ENCODE measurements at regions not wholly inside any gene's neighbourhood (a gene's known extent, or its start where the extent isn't known, plus 50 kb on each side); places are given as distances from the start of the nearest gene placed in this dataset.

DNA sequence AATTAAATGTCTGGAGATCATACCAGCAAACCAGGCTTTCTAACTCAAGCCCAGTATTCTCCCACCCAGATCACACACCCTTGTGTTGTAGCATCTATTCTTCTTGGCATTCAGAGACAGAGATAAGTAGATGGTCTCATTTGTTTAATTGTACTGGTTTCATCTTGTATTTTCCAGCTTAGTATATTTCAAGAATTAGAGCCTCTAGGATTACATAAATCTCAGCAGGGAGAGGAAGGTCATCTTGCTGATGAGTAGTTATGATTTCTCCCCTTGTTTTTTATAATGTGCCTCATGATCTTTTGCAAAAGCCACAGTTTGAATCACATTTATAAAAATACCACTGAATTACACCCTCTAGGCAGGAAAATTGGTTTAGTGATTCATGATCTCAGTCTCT, 106.6 kb upstream of the NRSN1 start:
- Histone ChIP-seq H3K79me2 (ENCODE audit: insufficient read depth, low read length) (no peaks in the 10 kb centered on the region), H3F3A (ENCODE audit: insufficient read depth, low read length) (no peaks in the 10 kb centered on the region), H2AFZ (ENCODE audit: low read length) (no peak overlapping the region), H3K4me2 (ENCODE audit: low read length) (no peak overlapping the region), H4K20me1 (ENCODE audit: insufficient read depth, low read length) (no peaks in the 10 kb centered on the region), H3K27me3 (ENCODE audit: insufficient read depth, low read length) (no peaks in the 10 kb centered on the region), H3K9me3 (ENCODE audit: low read length) (no peaks in the 10 kb centered on the region), H3K36me3 (ENCODE audit: insufficient read depth, low read length) (no peaks in the 10 kb centered on the region), H3K9me2 (ENCODE audit: low read depth, low read length) (no peaks in the 10 kb centered on the region), H3K4me1 (ENCODE audit: insufficient read depth, low read length, severe bottlenecking) (no peaks in the 10 kb centered on the region), H3K27ac (ENCODE audit: low read depth, low read length, poor library complexity, severe bottlenecking) (no peak overlapping the region), H3K4me3 (ENCODE audit: low read depth, low read length, poor library complexity, severe bottlenecking) (no peak overlapping the region), H3K9ac (ENCODE audit: low read length) (no peak overlapping the region)
- no peak for TF ChIP-seq EZH2 (IDR thresholded peaks at IDR 0.05; ENCODE audit: borderline replicate concordance, low read length)
- TF ChIP-seq, protein P1, sequence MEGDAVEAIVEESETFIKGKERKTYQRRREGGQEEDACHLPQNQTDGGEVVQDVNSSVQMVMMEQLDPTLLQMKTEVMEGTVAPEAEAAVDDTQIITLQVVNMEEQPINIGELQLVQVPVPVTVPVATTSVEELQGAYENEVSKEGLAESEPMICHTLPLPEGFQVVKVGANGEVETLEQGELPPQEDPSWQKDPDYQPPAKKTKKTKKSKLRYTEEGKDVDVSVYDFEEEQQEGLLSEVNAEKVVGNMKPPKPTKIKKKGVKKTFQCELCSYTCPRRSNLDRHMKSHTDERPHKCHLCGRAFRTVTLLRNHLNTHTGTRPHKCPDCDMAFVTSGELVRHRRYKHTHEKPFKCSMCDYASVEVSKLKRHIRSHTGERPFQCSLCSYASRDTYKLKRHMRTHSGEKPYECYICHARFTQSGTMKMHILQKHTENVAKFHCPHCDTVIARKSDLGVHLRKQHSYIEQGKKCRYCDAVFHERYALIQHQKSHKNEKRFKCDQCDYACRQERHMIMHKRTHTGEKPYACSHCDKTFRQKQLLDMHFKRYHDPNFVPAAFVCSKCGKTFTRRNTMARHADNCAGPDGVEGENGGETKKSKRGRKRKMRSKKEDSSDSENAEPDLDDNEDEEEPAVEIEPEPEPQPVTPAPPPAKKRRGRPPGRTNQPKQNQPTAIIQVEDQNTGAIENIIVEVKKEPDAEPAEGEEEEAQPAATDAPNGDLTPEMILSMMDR (IDR thresholded peaks at IDR 0.05; ENCODE audit: low read length) = no peak

GRCh38 chr6:24019830-24020229, 106.2 kb upstream of the NRSN1 start:
- Histone ChIP-seq H3K4me2 (ENCODE audit: low read length) (no peak overlapping the region), H3K27me3 (ENCODE audit: insufficient read depth, low read length) (no peaks in the 10 kb centered on the region), H4K20me1 (ENCODE audit: insufficient read depth, low read length) (no peaks in the 10 kb centered on the region), H3K4me1 (ENCODE audit: insufficient read depth, low read length, severe bottlenecking) (no peaks in the 10 kb centered on the region), H3K36me3 (ENCODE audit: insufficient read depth, low read length) (no peaks in the 10 kb centered on the region), H2AFZ (ENCODE audit: low read length) (no peak overlapping the region), H3K9me3 (ENCODE audit: low read length) (no peaks in the 10 kb centered on the region), H3K4me3 (ENCODE audit: low read depth, low read length, poor library complexity, severe bottlenecking) (no peak overlapping the region), H3K79me2 (ENCODE audit: insufficient read depth, low read length) (no peaks in the 10 kb centered on the region), H3K9me2 (ENCODE audit: low read depth, low read length) (no peaks in the 10 kb centered on the region), H3F3A (ENCODE audit: insufficient read depth, low read length) (no peaks in the 10 kb centered on the region), H3K27ac (ENCODE audit: low read depth, low read length, poor library complexity, severe bottlenecking) (no peak overlapping the region), H3K9ac (ENCODE audit: low read length) (no peak overlapping the region)
- no peak for TF ChIP-seq EZH2 (IDR thresholded peaks at IDR 0.05; ENCODE audit: borderline replicate concordance, low read length)
- TF ChIP-seq, protein P1 (IDR thresholded peaks at IDR 0.05; ENCODE audit: low read length) = no peak

DNA sequence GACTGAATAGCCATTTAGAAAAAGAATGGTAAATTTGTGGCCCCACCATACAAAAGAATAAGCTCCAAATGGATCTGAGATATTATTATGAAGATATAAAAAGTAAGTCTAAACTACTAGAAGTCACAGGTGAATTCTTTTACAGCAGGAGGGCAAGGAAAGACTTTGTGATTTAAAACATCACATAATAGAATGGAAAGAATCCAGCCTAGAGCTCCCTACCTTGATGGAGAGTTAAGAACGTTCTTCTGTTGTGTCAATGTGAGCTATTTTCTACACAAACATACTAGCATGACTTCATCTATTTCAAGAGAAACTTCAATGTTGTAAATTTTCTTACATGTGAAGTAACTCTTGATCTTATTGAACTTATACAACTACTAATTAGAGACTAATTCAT, 100.0 kb upstream of the NRSN1 start:
- H3K27me3 ChIP-seq (ENCODE audit: insufficient read depth, low read length) = no peaks in the 10 kb centered on the region
- H3K9me2 ChIP-seq (ENCODE audit: low read depth, low read length) = no peaks in the 10 kb centered on the region
- no peaks in the 10 kb centered on the region for H4K20me1 ChIP-seq (ENCODE audit: insufficient read depth, low read length)
- no peak overlapping the region for H3K4me2 ChIP-seq (ENCODE audit: low read length)
- H3F3A ChIP-seq (ENCODE audit: insufficient read depth, low read length) = no peaks in the 10 kb centered on the region
- no peak overlapping the region for H3K27ac ChIP-seq (ENCODE audit: low read depth, low read length, poor library complexity, severe bottlenecking)
- no peak overlapping the region for H3K4me3 ChIP-seq (ENCODE audit: low read depth, low read length, poor library complexity, severe bottlenecking)
- no peaks in the 10 kb centered on the region for H3K36me3 ChIP-seq (ENCODE audit: insufficient read depth, low read length)
- H3K9ac ChIP-seq (ENCODE audit: low read length) = no peak overlapping the region
- H3K79me2 ChIP-seq (ENCODE audit: insufficient read depth, low read length) = no peaks in the 10 kb centered on the region
- no peaks in the 10 kb centered on the region for H3K9me3 ChIP-seq (ENCODE audit: low read length)
- no peak overlapping the region for H2AFZ ChIP-seq (ENCODE audit: low read length)
- no peak for TF ChIP-seq EZH2 (IDR thresholded peaks at IDR 0.05; ENCODE audit: borderline replicate concordance, low read length)
- TF ChIP-seq, protein P1 (IDR thresholded peaks at IDR 0.05; ENCODE audit: low read length) = no peak
- no peaks in the 10 kb centered on the region for H3K4me1 ChIP-seq (ENCODE audit: insufficient read depth, low read length, severe bottlenecking)

Measured in OCI-LY1 (cell line).